ENCODE measurements at regions not wholly inside any gene's neighbourhood (a gene's known extent, or its start where the extent isn't known, plus 50 kb on each side); places are given as distances from the start of the nearest gene placed in this dataset.

GRCh38 chr6:62819640-62820039 is 391.6 kb upstream of the FKBP1C start:
- no peak overlapping the region for H2AFZ ChIP-seq (ENCODE audit: low read length)
- no peak overlapping the region for H3K4me2 ChIP-seq (ENCODE audit: insufficient read depth, low read length)
- H3K27ac ChIP-seq (ENCODE audit: low read depth, low read length) = no peak overlapping the region
- H3K4me3 ChIP-seq (ENCODE audit: insufficient read depth, low read length) = no peak overlapping the region
- TF ChIP-seq CTCF (IDR thresholded peaks at IDR 0.05; ENCODE audit: extremely low read depth, low read depth, low read length) = no peak
- no peaks in the 10 kb centered on the region for H4K20me1 ChIP-seq (ENCODE audit: insufficient read depth, low read length)
- H3K9me3 ChIP-seq (ENCODE audit: low read depth, low read length) = peaks cover 2% of the 10 kb centered on the region
- H3K36me3 ChIP-seq (ENCODE audit: insufficient read depth, low read length) = no peaks in the 10 kb centered on the region
- DNase-seq (ENCODE audit: insufficient read length, low spot score, missing footprints) = no peak
- no peaks in the 10 kb centered on the region for H3K79me2 ChIP-seq (ENCODE audit: insufficient read depth, low read length)
- H3K4me1 ChIP-seq (ENCODE audit: insufficient read depth, low read length) = no peaks in the 10 kb centered on the region
- no peaks in the 10 kb centered on the region for H3K27me3 ChIP-seq (ENCODE audit: insufficient read depth, low read length)

GRCh38 chr6:62808565-62809293 is 402.5 kb upstream of the FKBP1C start:
- H2AFZ ChIP-seq (ENCODE audit: low read length) = no peak overlapping the region
- H4K20me1 ChIP-seq (ENCODE audit: insufficient read depth, low read length) = no peaks in the 10 kb centered on the region
- TF ChIP-seq CTCF (IDR thresholded peaks at IDR 0.05; ENCODE audit: extremely low read depth, low read depth, low read length) = no peak
- no peaks in the 10 kb centered on the region for H3K36me3 ChIP-seq (ENCODE audit: insufficient read depth, low read length)
- no peaks in the 10 kb centered on the region for H3K79me2 ChIP-seq (ENCODE audit: insufficient read depth, low read length)
- no peak overlapping the region for H3K4me2 ChIP-seq (ENCODE audit: insufficient read depth, low read length)
- no peaks in the 10 kb centered on the region for H3K9me3 ChIP-seq (ENCODE audit: low read depth, low read length)
- no peak overlapping the region for H3K27ac ChIP-seq (ENCODE audit: low read depth, low read length)
- H3K4me3 ChIP-seq (ENCODE audit: insufficient read depth, low read length) = no peak overlapping the region
- H3K27me3 ChIP-seq (ENCODE audit: insufficient read depth, low read length) = no peaks in the 10 kb centered on the region
- no peaks in the 10 kb centered on the region for H3K4me1 ChIP-seq (ENCODE audit: insufficient read depth, low read length)
- no peak for DNase-seq (ENCODE audit: insufficient read length, low spot score, missing footprints)

- no peaks in the 10 kb centered on the region for H3K79me2 ChIP-seq (ENCODE audit: insufficient read depth, low read length)
- H3K36me3 ChIP-seq (ENCODE audit: insufficient read depth, low read length) = no peaks in the 10 kb centered on the region
- no peak overlapping the region for H3K4me2 ChIP-seq (ENCODE audit: insufficient read depth, low read length)
- no peak overlapping the region for H2AFZ ChIP-seq (ENCODE audit: low read length)
- no peaks in the 10 kb centered on the region for H4K20me1 ChIP-seq (ENCODE audit: insufficient read depth, low read length)
- H3K27ac ChIP-seq (ENCODE audit: low read depth, low read length) = no peak overlapping the region
- peaks cover 5% of the 10 kb centered on the region for H3K9me3 ChIP-seq (ENCODE audit: low read depth, low read length)
- no peak for DNase-seq (ENCODE audit: insufficient read length, low spot score, missing footprints)
- H3K4me3 ChIP-seq (ENCODE audit: insufficient read depth, low read length) = no peak overlapping the region
- H3K27me3 ChIP-seq (ENCODE audit: insufficient read depth, low read length) = no peaks in the 10 kb centered on the region
- no peaks in the 10 kb centered on the region for H3K4me1 ChIP-seq (ENCODE audit: insufficient read depth, low read length)
- no peak for TF ChIP-seq CTCF (IDR thresholded peaks at IDR 0.05; ENCODE audit: extremely low read depth, low read depth, low read length)
These were observed 405.8 kb upstream of the FKBP1C start for GRCh38 chr6:62805431-62805830.

GRCh38 chr6:62803094-62803493 is 408.2 kb upstream of the FKBP1C start:
- H2AFZ ChIP-seq (ENCODE audit: low read length) = no peak overlapping the region
- no peak overlapping the region for H3K4me3 ChIP-seq (ENCODE audit: insufficient read depth, low read length)
- no peaks in the 10 kb centered on the region for H3K27me3 ChIP-seq (ENCODE audit: insufficient read depth, low read length)
- H3K79me2 ChIP-seq (ENCODE audit: insufficient read depth, low read length) = no peaks in the 10 kb centered on the region
- no peak overlapping the region for H3K27ac ChIP-seq (ENCODE audit: low read depth, low read length)
- peaks cover 5% of the 10 kb centered on the region for H3K9me3 ChIP-seq (ENCODE audit: low read depth, low read length)
- H4K20me1 ChIP-seq (ENCODE audit: insufficient read depth, low read length) = no peaks in the 10 kb centered on the region
- H3K4me2 ChIP-seq (ENCODE audit: insufficient read depth, low read length) = no peak overlapping the region
- H3K4me1 ChIP-seq (ENCODE audit: insufficient read depth, low read length) = no peaks in the 10 kb centered on the region
- DNase-seq (ENCODE audit: insufficient read length, low spot score, missing footprints) = no peak
- TF ChIP-seq CTCF (IDR thresholded peaks at IDR 0.05; ENCODE audit: extremely low read depth, low read depth, low read length) = no peak
- no peaks in the 10 kb centered on the region for H3K36me3 ChIP-seq (ENCODE audit: insufficient read depth, low read length)

All from osteoblast (primary cell).